SH-SY5Y (cell line): ENCODE measurements at regions not wholly inside any gene's neighbourhood (a gene's known extent, or its start where the extent isn't known, plus 50 kb on each side); places are given as distances from the start of the nearest gene placed in this dataset.

Source experiments
- GATA2 ChIP-seq: IDR thresholded peaks from 2 replicates; pipeline ENCODE4 v1.6.1; 2011; ENCODE audit warnings: mild to moderate bottlenecking, low read depth, low read length
- GATA3 ChIP-seq: IDR thresholded peaks from 2 replicates; pipeline ENCODE4 v1.6.1; 2011; ENCODE audit warnings: low read depth, mild to moderate bottlenecking, low read length, moderate library complexity

- no peak for TF ChIP-seq GATA2
- TF ChIP-seq GATA3: no peak
Observed at GRCh38 chr15:75125935-75126334, 75.7 kb upstream of the C15orf39 start.

- TF ChIP-seq GATA2 (no peak), GATA3 (no peak)
Observed at GRCh38 chr15:75126864-75127580, 74.7 kb upstream of the C15orf39 start.

DNA sequence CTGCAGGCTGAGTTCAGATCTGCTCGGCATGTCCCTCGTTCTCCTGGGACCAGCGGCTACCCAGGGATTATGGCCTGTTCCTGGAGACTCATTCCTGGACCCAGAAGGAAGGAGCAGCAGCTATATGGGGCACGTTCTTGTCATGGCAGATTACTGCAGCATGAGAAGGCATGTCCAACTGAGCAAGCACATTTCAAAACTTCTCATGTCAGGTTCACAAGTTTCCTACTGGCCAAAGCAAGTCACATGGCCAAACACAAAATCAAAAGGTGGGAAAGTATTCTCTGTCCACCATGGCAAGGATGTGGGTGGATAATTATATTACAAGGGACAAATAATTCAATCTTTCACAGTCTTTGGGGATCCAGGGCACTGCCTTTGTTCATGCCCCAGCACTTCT, 71.9 kb upstream of the C15orf39 start:
- no peak for TF ChIP-seq GATA2
- TF ChIP-seq GATA3: no peak

DNA sequence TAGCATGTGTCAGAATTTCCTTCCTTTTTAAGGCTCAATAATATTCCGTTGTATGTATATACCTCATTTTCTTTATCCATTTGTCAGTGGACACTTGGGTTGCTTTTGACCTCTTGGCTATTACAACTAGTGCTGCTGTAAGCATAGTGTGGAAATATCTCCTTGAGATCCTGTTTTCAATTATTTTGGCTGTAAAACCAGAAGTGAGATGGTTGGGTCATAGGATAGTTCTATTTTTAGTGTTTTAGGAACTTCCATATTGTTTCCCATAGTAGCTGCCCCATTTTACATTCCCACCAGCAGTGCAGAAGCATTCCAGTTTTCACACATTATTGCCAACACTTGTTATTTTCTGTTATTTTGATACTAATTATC, 70.4 kb upstream of the C15orf39 start:
- TF ChIP-seq GATA3: no peak
- TF ChIP-seq GATA2: no peak

DNA sequence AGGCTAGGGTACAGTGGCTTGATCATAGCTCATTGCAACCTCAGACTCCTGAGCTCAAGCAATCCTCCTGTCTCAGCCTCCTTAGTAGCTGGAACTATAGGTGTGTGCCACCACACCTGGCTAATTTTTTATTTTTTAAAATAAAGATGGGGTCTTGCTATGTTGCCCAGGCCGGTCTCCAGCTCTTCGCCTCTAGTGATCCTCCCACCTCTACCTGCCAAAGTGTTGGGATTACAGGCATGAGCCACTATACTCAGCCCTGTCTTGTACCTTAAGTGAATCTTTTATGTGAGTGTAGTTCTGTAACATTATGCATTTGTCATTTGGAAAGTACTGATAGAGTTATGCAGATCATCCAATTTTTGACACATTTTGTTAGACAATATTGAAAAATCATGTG, 66.9 kb upstream of the C15orf39 start:
- no peak for TF ChIP-seq GATA2
- no peak for TF ChIP-seq GATA3

DNA sequence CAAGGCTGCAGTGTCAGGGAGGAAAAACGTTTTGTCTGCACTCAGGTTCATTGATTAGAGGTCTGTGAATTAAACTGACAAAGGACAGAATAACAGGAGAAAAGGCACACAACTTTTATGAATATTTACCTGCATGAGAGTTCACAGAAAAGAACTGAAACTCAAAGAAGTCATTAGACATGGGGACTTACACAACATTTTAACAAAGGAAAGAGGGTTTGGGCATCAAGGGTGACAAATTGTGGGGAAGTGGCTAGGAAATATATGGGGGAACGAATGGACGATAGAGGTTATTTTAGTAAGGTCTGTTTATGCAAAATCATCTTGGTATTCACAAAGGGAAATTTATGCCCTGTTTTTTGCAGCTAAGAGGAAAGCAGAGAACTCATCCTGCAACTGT, 65.6 kb upstream of the C15orf39 start:
- TF ChIP-seq GATA2 (no peak), GATA3 (no peak)

DNA sequence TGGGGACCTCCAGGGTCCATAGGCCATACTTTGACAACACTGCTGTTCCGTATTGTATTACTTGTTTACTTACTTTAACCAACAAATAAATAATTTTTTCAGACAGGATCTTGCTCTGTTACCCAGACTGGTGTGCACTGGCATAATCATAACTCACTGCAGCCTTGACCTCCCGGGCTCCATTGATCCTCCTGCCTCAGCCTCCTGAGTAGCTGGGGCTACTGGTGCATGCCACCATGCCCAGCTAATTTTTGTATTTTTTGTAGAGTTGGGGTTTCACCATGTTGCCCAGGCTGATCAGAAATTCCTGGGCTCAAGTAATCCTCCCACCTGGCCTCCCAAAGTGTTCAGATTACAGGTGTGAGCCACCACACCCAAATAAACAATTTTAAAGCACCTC, 64.9 kb upstream of the C15orf39 start:
- TF ChIP-seq GATA2 (no peak), GATA3 (no peak)

DNA sequence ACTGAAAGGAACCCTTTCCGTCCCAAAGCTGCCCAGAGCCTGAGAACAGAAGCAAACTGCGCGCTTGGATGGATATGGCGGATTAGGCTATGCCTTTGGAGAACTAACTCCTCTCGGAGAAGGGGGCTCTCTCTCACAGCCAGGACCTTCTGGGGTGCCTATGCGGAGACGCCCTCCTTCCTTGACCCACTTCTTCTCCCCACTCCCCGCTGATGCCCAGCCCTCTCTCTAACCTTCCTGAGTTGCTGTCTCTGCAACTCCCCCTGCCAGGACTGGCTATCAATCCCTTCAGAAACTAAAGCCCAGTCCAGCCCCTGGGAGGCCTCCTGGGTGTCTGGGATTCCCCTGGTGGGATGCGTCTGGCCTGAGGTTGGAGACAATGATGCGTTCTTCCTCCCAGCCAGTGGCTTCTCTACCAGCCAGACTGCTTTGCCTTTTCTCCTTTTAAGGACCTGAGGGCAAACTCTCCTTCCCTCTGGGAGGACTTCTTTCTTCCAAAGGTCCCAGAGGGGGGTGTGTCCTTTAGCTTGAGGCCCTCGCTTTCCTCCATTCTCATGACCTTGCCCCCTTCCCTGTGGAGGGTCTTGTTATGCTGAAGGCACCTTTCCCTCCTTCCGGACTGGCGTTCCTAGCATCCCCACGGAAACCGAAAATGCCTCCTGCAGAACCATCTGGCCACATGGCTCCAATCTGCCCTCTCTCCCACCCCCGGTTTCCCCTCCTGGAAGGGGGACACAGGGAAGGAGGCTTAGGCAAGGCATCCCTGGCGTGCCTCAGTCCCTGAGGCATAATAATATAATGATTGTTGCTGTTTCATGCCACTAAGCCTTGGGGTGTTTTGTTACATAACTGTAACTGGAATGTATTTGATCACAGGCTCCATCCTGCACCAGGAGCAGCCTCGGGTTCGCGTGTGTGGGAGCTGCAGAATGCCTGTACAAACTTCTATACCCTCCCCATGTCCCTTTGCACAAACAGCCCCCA, 63.4 kb upstream of the C15orf39 start:
- TF ChIP-seq GATA3: no peak

DNA sequence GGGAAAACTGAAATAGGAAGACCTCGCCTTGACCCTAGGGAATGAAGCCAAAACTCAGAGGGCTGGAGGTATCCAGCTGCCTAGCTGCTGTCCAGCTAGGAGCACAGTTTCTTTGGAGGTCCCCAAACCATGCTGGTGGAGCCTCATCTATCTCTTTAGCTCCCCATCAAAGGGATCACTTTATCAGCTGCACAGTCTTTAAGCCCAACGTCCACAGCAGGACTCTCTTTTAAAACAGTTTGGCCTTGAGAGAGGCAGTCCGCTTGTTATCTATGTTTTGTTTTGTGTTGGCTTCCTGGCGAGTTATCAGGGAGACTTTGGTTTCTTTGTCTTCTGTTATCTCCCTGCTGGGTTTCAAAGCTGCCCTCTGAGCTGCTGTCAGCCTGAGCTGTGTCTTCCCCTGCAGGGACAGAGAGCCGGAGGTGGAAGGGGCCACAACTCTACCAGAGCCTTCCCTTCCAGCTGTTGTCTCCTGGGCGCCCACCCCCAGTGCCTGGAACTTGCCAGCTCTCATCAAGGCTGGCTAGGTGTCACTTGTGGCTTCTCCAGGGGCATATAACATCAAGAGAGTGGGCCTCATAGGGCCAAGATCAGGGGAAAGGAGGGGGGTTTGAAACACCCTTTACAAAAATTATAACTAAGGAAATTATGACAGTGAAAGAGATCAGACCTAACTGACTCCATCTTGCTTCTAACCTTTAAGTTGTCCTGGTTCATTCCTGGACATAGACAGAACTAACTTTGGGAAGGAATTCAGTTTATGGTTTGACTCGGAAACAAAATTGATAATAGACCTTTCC, 61.4 kb upstream of the C15orf39 start:
- TF ChIP-seq GATA3: no peak

DNA sequence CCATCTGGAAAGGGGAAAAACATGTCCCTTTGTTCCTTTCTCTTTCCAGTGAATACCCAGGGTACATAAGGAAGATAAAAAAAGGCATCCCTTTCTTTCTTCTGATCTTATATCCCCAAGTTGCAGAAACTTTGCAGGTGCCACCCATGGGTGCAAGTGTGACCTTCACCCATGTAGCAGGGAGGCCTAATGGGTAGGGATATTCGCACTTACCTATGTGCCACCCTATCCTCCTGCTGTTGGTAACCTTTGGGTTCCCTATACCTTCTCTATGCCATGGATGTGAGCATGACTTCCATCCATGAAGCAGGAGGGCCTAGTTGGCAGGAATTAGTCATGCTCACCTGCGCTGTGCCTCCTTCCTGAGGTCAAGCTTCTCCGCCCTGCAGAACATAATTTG, 59.2 kb upstream of the C15orf39 start:
- TF ChIP-seq GATA3 (no peak), GATA2 (no peak)

GRCh38 chr15:75143738-75144334, 57.8 kb upstream of the C15orf39 start:
- TF ChIP-seq GATA3 (no peak), GATA2 (no peak)

DNA sequence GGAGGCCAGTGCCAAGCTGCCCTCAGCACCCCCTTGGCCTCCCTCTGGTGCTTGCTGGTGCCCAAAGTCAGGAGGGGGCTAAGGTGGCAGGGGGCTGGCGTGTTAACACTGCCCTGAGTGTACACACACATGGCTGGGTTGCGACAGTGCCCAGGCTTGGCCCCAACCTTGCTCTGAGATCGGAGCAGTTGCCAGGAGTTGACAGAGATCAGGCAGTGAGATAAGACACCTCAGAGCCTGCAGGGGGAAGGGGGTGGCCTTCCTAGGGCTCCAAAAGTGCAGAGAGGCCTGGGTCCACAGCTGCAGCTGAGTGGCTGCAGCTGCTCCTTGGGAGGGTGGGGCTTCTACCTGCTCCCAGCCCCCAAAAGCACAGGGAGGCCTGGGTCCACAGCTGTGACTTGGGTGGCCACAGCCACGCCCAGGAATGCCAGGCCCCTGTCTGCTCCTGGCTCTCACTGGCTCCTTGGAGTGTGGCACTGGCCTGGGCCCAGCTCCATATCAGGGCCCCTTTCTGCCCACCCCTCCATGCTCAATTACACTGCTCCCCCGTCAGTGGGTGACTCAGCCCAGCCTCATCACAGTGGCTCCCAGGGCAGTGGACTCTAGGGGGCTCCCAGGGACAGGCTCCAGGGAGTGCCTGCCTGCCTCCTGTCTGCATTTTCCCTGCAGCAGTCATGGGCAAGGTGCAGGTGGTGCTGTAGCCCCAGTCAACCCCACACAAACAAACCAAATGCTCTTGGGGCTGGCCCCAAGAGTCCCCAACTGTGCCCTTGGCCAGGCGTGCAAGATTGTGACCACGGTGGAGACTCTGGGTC, 56.4 kb upstream of the C15orf39 start:
- peak; percentile 54; the same call in 1 of the 2 replicates for TF ChIP-seq GATA2
- TF ChIP-seq GATA3: no peak

DNA sequence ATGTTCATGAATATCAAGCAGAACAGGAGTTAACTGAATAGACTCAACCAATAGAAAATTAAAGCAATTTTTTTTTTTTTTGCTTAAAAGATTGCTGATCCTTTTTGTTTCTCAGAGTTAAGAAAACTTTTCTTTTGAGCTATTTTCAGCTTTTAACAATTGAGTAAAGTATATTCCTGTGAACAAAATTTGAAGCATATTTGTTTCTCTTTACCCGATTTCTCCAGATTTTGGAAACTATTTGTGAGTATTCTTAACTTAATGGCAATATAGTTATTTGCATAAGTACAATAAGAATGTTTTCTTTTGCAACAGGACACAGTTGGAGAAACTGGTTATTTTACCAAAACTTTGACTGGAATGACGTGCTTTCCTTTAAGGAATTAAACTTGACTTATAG, 53.4 kb upstream of the C15orf39 start:
- TF ChIP-seq GATA2 (no peak), GATA3 (no peak)
